ENCODE measurements at regions not wholly inside any gene's neighbourhood (a gene's known extent, or its start where the extent isn't known, plus 50 kb on each side); places are given as distances from the start of the nearest gene placed in this dataset.
"Not testable (repeated sequence)": the region's sequence is repeated elsewhere in the genome, so short reads cannot be mapped to it uniquely, and the experiment has no call there.

DNA sequence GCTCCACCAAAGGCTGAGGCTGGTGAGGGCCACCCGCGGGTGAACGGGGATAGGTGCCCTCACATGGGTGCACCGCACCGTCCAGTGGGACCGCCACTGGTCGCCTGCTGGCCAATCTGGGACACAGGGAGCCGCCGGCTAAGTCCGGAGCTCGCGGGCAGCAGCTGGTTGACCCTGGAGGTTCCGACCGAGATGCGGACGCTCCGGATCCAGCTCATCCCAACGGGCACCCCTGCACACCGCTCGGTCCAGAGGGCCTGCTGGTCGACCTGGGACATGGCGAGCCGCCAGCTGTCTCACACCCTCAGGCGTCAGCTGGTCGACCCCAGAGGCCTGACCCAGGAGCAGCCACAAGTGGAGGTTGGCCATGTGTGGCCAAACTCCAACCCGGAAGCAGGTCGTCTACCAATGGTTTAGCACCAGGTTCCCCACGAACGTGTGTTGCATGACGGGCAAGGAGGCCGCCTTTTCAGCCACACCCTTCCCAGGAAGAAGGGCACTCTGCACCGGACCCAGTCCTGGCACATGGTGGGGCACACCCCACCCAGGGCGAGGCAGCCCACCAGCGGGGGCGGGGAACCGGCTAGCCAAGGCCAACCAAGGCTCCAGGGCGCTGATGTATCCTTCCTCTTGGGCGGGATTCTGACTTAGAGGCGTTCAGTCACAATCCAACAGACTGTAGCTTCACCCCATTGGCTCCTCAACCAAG is 746.0 kb upstream of the DEFB115 start:
- no peak for DNase-seq

DNA sequence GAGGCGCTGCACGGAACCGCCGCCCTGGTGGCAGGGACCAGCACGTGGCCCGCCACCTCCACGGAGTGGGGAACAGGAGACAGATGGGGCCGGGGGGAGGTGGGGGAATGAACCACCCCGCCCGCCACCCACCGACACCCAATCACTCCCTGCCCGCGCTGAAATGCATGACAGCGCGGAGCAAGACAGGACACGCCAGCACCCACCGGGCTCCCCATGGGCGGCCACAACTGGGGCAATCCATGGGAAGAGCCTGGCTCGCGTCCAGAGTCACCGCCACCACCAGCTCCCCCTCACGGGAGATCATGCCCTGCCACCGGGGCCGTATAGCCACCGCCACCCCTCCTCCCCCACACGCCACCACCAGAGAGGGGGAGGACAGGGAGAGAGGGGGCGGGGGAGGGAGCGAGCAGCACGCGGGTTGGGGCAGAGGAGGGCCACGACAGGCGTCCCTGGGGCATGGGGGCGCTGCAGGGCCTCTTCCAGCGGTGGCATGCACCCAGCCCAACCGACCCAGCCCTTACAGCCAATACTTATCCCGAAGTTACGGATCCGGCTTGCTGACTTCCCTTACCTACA is 744.3 kb upstream of the DEFB115 start:
- DNase-seq = no peak

- DNase-seq = not testable (repeated sequence)
Observed at GRCh38 chr20:30515915-30516314, 741.5 kb upstream of the DEFB115 start.

DNA sequence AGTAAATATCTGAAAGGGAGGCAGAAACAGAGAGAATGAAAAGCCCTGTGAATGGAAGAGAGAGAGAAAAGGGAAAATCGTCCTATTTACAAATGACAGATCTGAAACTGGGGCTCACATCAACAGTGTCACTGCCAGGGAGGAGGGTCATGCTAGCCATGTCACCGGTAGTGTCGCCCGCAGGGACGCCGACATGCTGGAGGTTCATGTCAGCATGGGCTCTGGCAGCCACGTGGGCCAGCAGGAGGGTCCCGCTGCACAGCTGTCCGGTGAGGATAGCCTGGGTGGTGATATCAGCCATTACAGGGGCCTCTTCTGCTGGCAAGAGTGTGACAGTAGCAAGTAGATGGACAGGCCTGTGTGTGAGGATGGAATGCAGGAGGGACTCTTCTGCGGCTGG is 738.6 kb upstream of the DEFB115 start:
- DNase-seq = not testable (repeated sequence)

DNA sequence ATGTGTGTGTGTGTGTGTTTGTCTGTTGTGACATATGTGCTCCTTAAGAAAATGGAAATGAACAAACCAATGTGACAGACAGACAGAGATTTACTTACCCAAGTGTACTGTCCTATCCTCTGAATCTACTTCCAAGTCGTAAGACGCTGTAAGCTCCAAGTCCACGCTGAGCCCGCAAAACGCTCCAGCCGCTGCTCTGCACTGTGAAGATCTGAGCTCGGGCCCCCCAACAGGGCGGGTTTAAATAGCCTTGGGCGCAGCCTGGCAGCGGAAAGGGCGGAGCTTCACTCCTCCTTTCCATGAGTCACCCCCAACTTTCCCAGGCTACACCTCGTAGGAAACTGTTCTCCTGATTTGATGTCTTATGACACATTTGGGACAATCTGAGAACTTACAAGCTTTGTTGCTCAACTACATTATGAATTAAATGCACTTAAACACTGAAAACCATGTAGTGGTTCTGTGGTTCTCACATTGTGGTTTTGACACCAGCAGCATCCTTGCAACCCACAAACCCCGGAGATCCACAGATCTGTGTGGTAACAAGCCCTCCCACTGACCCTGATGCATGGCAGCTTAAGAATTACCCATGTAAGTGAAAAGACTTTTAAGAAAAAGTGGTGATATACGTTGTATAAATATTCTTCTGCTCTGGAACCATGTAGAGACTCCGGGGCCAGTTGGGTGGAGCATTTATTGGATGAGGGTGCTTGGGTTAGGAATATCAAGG is 735.6 kb upstream of the DEFB115 start:
- not testable (repeated sequence) for DNase-seq

GRCh38 chr20:30524155-30524554 is 733.3 kb upstream of the DEFB115 start:
- not testable (repeated sequence) for DNase-seq

DNA sequence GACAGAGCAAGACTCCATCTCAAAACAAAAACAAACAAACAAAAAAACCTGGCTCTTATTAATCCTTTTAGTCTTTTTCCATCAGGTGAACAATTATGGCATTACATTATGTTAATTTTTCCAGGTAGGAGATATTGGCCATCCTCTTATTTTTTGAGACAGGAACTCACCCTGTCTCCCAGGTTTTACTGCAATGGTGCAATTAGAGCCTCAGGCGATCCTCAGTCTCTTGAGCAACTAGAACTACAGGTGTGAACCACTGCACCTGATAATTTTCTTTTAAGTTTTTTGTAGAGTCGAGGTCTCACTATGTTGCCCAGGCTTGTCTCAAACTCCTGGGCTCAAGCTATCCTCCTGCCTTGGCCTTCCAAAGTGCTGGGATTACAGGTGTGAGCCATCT is 732.7 kb upstream of the DEFB115 start:
- DNase-seq = not testable (repeated sequence)

DNA sequence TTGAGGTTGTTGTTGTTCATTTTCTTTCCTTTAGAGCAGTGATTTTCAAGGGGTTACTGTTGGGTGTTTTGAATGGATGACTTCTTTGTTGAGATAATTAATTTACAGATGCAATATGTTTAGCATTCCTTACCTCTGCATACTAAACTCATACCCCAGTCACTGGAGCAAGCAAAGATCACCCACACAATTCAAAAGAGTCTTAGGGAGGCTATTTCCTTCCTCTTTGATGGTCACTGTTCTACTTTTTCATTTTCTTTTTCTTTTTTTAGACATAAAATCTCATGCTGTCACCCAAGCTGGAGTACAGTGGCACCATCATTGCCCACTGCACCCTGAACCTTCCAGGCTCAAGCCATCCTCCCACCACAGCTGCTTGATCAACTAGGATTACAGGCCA is 723.8 kb upstream of the DEFB115 start:
- not testable (repeated sequence) for DNase-seq

- not testable (repeated sequence) for DNase-seq
Observed at GRCh38 chr20:30537459-30537858, 720.0 kb upstream of the DEFB115 start.

GRCh38 chr20:30540330-30541069 is 717.0 kb upstream of the DEFB115 start:
- DNase-seq = not testable (repeated sequence)

GRCh38 chr20:30551236-30551635 is 706.2 kb upstream of the DEFB115 start:
- not testable (repeated sequence) for DNase-seq

DNA sequence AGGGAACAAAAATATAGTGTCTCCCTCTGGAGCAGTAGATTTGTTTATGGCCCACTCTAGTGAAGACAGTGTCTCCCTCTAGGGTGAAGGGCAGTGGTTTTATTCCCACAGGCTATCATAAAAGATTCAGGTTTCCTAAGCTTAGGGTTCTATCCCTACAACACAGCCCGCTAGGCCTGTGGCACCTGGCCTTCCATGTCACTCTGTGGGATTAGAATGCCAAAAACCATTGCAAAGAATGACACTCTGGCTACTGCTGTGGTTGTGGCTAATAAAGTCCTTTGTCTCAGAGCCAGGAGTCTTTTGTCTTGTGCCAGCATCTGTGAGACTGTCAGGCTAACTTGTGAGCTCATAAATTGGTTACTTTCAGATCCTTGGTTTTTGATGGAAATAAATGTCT is 700.7 kb upstream of the DEFB115 start:
- DNase-seq = not testable (repeated sequence)

- not testable (repeated sequence) for DNase-seq
Observed at GRCh38 chr20:30565086-30565485, 692.4 kb upstream of the DEFB115 start.

DNA sequence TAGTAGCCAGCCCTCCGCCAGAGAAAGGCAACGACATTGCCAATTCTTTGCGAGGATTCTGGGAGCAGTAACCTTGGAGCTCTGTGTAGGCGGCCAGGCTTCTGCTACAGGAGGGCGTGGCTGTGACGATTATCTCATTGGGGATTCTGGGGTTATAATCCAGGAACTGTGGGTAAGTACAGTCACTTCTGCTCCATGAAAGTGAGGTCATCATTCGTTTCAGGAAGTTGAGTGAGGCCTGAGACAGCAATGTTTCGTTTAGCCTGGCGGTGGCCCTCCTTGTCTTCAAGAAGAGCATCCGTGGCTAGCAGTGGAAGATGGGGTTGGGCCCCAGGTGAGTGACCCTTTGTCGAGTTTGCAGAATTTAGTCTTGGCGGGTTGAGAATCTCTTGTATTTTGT is 687.6 kb upstream of the DEFB115 start:
- not testable (repeated sequence) for DNase-seq

- not testable (repeated sequence) for DNase-seq
Observed at GRCh38 chr20:30570622-30571021, 686.8 kb upstream of the DEFB115 start.

DNA sequence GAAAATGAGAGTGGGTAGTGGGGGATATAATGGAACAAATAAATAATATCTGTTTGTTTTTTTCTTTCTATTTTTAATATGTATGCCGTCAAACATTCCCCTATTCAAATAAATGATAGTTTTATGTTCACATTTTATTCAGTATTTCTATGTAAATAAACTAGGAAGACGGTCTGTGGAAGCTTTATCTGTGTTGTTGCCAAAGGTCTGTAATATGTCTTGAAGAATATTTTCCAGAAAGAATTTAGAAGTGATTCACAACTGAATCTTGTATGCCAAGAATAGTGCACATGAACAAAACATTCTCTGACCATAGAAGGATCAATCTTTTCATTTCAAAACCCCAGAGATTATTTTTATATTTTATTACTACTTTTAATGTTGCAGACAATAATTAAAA is 683.1 kb upstream of the DEFB115 start:
- DNase-seq = not testable (repeated sequence)

DNA sequence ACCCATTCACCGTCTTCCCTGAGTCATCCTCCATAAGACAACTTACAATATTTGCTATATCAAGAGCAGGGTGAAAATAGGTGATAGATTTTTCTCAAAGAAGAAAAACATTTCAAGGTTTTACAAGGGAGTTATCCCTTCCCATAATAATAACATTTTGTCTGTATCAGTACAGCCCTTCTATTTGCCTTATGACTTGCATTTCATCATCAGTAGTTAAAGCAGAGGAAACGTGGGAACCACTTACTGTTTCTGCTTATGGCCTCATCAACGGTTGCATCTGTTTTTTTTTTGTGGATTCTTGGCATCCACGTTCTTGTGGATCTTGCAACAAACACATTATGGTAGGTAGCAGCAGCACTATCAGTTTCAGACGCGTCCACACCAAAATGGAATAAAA is 678.4 kb upstream of the DEFB115 start:
- not testable (repeated sequence) for DNase-seq

- DNase-seq = not testable (repeated sequence)
Observed at GRCh38 chr20:30579824-30580438, 677.5 kb upstream of the DEFB115 start.

DNA sequence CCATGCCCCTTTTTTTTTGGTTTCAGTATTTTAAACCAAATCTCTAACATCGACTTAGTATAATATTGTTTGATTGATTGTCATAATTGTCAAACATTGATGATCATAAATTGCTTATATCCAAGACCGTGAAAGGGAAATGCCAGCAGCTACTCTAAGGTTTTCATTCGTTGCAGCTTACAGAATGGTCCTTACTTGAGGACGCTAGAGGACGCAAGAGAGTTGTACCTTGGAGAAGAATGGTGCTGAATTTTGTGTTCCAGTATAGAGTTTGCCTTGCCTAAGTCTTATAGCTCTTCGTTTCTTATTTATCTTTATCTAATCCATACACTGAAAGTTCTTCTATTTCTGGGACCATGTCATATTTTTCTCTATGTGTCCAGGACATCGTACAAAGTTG is 675.6 kb upstream of the DEFB115 start:
- not testable (repeated sequence) for DNase-seq

DNA sequence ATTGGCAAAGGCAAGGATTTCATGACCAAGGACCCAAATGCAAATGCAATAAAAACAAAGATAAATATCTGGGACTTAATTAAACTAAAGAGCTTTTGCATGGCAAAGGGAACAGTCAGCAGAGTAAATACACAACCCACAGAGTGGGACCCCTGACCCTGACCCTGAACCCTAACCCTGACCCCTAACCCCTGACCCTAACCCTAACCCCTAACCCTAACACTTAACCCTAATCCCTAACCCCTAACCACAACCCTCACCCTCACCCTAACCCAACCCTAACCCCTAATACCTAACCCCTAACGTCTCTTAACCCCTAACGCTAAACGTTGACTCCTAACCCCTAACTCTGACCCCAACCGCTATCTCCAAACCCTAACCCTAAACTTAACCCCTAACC is 673.1 kb upstream of the DEFB115 start:
- not testable (repeated sequence) for DNase-seq

DNA sequence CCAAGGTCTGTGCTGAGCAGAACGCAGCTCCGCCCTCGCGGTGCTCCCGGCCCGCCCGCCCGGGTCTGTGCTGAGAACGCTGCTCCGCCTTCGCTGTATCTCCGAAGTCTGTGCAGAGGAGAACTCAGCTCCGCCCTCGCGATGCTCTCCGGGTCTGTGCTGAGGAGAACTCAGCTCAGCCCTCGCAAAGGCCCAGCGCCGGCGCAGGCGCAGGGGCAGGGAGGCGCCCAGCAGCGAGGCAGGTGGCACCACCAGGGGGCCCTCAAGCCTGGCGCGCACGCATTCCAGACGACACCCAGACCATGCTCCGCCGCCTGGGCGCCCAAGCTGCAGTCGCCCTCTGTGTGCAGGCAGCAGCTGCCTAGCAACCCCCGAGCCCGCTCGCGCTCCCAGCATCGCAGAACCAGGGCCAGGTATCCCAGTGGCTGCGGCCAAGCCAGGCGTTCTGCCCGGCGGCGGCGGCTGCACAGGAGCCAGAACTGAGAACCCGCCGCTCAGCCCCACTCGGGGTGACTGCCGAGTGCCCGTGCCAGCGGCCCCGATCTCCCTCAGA is 672.1 kb upstream of the DEFB115 start:
- DNase-seq = peak; percentile 68

DNA sequence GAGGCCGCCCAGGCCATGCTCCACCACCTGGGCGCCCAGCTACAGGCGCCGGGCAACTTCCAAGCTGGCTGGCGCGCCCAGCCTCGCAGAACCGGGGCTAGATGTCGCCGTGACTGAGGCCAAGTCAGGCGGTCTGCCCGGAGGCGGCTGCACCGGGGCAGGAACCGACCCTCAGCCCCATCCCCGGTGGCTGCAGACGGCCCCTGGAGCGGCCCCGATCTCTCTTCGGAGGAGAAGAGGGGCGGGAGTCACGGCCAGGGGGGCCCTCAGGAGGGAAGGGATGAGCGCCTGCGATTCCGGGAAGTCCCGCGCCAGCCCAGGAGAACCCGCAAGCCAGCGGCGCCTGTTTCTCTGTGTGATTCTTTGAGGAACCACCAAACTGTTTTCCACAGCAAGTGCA is 671.3 kb upstream of the DEFB115 start:
- DNase-seq = not testable (repeated sequence)
